IMR-90 (cell line): ENCODE measurements at regions not wholly inside any gene's neighbourhood (a gene's known extent, or its start where the extent isn't known, plus 50 kb on each side); places are given as distances from the start of the nearest gene placed in this dataset.

Source experiments
- ATAC-seq: fragments of 200-7000 bp; cut with Tn5 transposase; 2 replicates; pipeline ENCODE4 v1.9.1; 2020; ENCODE audit warnings: low read depth, mild to moderate bottlenecking, moderate library complexity
- BruUV-seq: library from RNA; stranded (reverse); fragments of 400-500 nt; replicated peaks from 2 replicates; lab custom pipeline; 2021; lab: Mats Ljungman, UMichigan
- CTCF ChIA-PET: fragments of 300-600 bp; formaldehyde crosslinking; extraction: SDS; loops from one replicate; lab custom pipeline; 2021; ENCODE audit warnings: antibody characterized with exemption; lab: Yijun Ruan, JAX
- POLR2A ChIA-PET: fragments of 300-600 bp; sonication (Branson Sonifier 250); formaldehyde crosslinking; loops from one replicate; lab custom pipeline; 2022; ENCODE audit warnings: antibody characterized with exemption; ENCODE audit not compliant: unreplicated experiment; lab: Charles Lee
- DNase-seq: peaks from one replicate; pipeline ENCODE4 v3.0.0; 2013
- H2AFZ ChIP-seq: replicated peaks from 2 replicates; pipeline ENCODE3; 2013; ENCODE audit warnings: low read length, mild to moderate bottlenecking; ENCODE audit not compliant: poor library complexity
- H2AK5ac ChIP-seq: 2 replicates; pipeline ENCODE4 v1.6.1; 2013; ENCODE audit warnings: low read depth, low read length, inconsistent platforms
- H2AK9ac ChIP-seq: replicated peaks from 2 replicates; pipeline ENCODE3; 2013; ENCODE audit warnings: mild to moderate bottlenecking, low read depth, low read length, moderate library complexity; ENCODE audit not compliant: poor library complexity
- H2BK120ac ChIP-seq: 2 replicates; pipeline ENCODE4 v1.6.1; 2013; ENCODE audit warnings: low read depth, low read length, inconsistent platforms
- H2BK15ac ChIP-seq: 3 replicates; pipeline ENCODE4 v1.6.1; 2013; ENCODE audit warnings: low read depth, low read length, inconsistent platforms
- H2BK20ac ChIP-seq: 2 replicates; pipeline ENCODE4 v1.6.1; 2013; ENCODE audit warnings: low read depth, mild to moderate bottlenecking, inconsistent platforms, low read length, moderate library complexity
- H2BK5ac ChIP-seq: 2 replicates; pipeline ENCODE4 v1.6.1; 2013; ENCODE audit warnings: mild to moderate bottlenecking, low read depth, low read length, inconsistent platforms; ENCODE audit not compliant: poor library complexity, severe bottlenecking
- H3K14ac ChIP-seq: replicated peaks from 2 replicates; pipeline ENCODE4 v1.6.1; 2013; ENCODE audit warnings: low read depth, low read length, inconsistent platforms
- H3K18ac ChIP-seq: 2 replicates; pipeline ENCODE4 v1.6.1; 2013; ENCODE audit warnings: low read depth, low read length, control low read depth
- H3K23ac ChIP-seq: 2 replicates; pipeline ENCODE4 v1.6.1; 2013; ENCODE audit warnings: low read depth, low read length, inconsistent platforms
- H3K27ac ChIP-seq: 2 replicates; pipeline ENCODE4 v1.5.1; 2013; ENCODE audit warnings: mild to moderate bottlenecking, control low read depth, low read length; ENCODE audit not compliant: insufficient read depth
- H3K27me3 ChIP-seq: 2 replicates; pipeline ENCODE4 v1.6.1; 2013; ENCODE audit warnings: low read length; ENCODE audit not compliant: control insufficient read depth, insufficient read depth
- H3K36me3 ChIP-seq: 2 replicates; pipeline ENCODE4 v1.6.1; 2013; ENCODE audit warnings: low read length, mixed read lengths; ENCODE audit not compliant: control insufficient read depth, insufficient read depth
- H3K4ac ChIP-seq: 2 replicates; pipeline ENCODE4 v1.6.1; 2013; ENCODE audit warnings: low read depth, low read length, inconsistent platforms
- H3K4me1 ChIP-seq: 2 replicates; pipeline ENCODE4 v1.6.1; 2013; ENCODE audit warnings: low read length, mixed read lengths; ENCODE audit not compliant: control insufficient read depth, insufficient read depth
- H3K4me2 ChIP-seq: 2 replicates; pipeline ENCODE4 v1.6.1; 2013; ENCODE audit warnings: low read depth, mild to moderate bottlenecking, control low read depth, low read length, moderate library complexity
- H3K4me3 ChIP-seq: 2 replicates; pipeline ENCODE4 v1.5.1; 2013; ENCODE audit warnings: low read depth, mild to moderate bottlenecking, control low read depth, low read length, moderate library complexity; ENCODE audit not compliant: insufficient read depth
- H3K56ac ChIP-seq: 2 replicates; pipeline ENCODE4 v1.6.1; 2013; ENCODE audit warnings: low read length, inconsistent platforms; ENCODE audit not compliant: insufficient read depth; ENCODE audit errors: extremely low read depth
- H3K79me1 ChIP-seq, 2 experiments: 2 replicates each; pipeline ENCODE4 v1.6.1; 2013; ENCODE audit warnings: low read length in 2 of 2, inconsistent platforms in 1 of 2, low read depth in 1 of 2
- H3K9ac ChIP-seq: 2 replicates; pipeline ENCODE4 v1.6.1; 2013; ENCODE audit warnings: low read depth, low read length, control low read depth
- H3K9me1 ChIP-seq: 2 replicates; pipeline ENCODE4 v1.6.1; 2013; ENCODE audit warnings: low read length, inconsistent platforms; ENCODE audit not compliant: insufficient read depth
- H3K9me3 ChIP-seq: 2 replicates; pipeline ENCODE4 v1.6.1; 2013; ENCODE audit warnings: low read length; ENCODE audit not compliant: control insufficient read depth, insufficient read depth
- H4K20me1 ChIP-seq: 2 replicates; pipeline ENCODE4 v1.6.1; 2013; ENCODE audit warnings: low read length, inconsistent platforms; ENCODE audit not compliant: insufficient read depth
- H4K5ac ChIP-seq: 2 replicates; pipeline ENCODE4 v1.6.1; 2013; ENCODE audit warnings: mild to moderate bottlenecking, low read depth, low read length, control low read depth
- H4K8ac ChIP-seq, 2 experiments: 2 replicates each; pipeline ENCODE4 v1.6.1; 2013; ENCODE audit warnings: low read depth in 2 of 2, low read length in 2 of 2, control low read depth in 1 of 2, inconsistent platforms in 1 of 2
- H4K91ac ChIP-seq: 2 replicates; pipeline ENCODE4 v1.6.1; 2013; ENCODE audit warnings: low read depth, low read length, inconsistent platforms; ENCODE audit not compliant: insufficient read depth
- NFE2L2 ChIP-seq: fragments of 150-350 bp; IDR thresholded peaks from 2 replicates; pipeline ENCODE4 v1.6.1; 2016; ENCODE audit warnings: low read depth, mild to moderate bottlenecking, low read length
- POLR2A ChIP-seq: IDR thresholded peaks from 2 replicates; pipeline ENCODE4 v1.6.1; 2012; ENCODE audit warnings: mild to moderate bottlenecking, low read depth, low read length
- SMC3 ChIP-seq: fragments of 150-350 bp; IDR thresholded peaks from 2 replicates; pipeline ENCODE4 v1.6.1; 2016; ENCODE audit warnings: low read depth, mild to moderate bottlenecking, antibody characterized with exemption, low read length, moderate library complexity
- WGBS, 2 experiments: methylation state at CpG; one replicate each; pipeline versions ENCODE4 v1.1.5 to v1.1.7; 2013; ENCODE audit warnings: missing lambda C conversion rate in 2 of 2; ENCODE audit not compliant: insufficient read length in 1 of 2; ENCODE audit errors: extremely low coverage in 2 of 2; 5-methylcytosine and 5-hydroxymethylcytosine counted together
- dilution Hi-C: fragments of 300-500 bp; cut with HindIII; formaldehyde crosslinking; loops from one replicate; pipeline ENCODE4 v1.14.3; 2018; ENCODE audit warnings: low sequenced_read_pairs; ENCODE audit not compliant: unreplicated experiment
- in situ Hi-C: fragments of 300-500 bp; cut with MboI; formaldehyde crosslinking; loops from 3 replicates; pipeline ENCODE4 v1.14.3; 2019; ENCODE audit warnings: low sequenced_read_pairs, inconsistent platforms, mixed read lengths
- intact Hi-C: fragments of 100-400 bp; cut with micrococcal nuclease; formaldehyde crosslinking; loops from 2 replicates; pipeline ENCODE4 v1.10.0; 2022

DNA sequence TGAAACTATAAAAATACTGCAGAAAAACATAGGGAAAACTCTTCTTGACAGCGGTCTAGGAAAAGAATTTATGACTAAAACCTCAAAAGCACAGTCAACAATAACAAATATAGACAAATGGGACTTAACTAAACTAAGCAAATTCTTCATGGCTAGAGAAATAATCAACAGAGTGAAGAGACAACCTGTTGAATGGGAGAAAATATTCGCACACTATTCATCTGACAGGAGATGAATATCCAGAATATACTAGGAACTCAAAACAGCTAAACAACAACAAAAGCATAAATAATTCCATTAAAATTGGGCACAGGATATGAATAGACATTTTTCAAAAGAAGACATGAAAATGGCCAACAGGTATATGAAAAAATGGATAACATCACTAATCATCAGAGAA, 303.6 kb upstream of the PRR20A start:
- intact Hi-C loops, result no loop called here
- peaks cover 8% of the 10 kb centered on the region; the same call in 1 of the 2 replicates for H3K9me3 ChIP-seq
- H3K4ac ChIP-seq, result no peak overlapping the region
- BruUV-seq, result no TSS peak
- WGBS, 2 experiments, result no CpG with 5 or more reads among the region's 2 CpGs
- H2BK120ac ChIP-seq, result no peak overlapping the region
- no peak overlapping the region for H2AK5ac ChIP-seq
- dilution Hi-C loops, result no loop called here
- no peak overlapping the region for H2BK20ac ChIP-seq
- no peak overlapping the region for H4K8ac ChIP-seq
- H3K18ac ChIP-seq, result no peak overlapping the region
- H3K79me1 ChIP-seq, result no peaks in the 10 kb centered on the region
- no peak overlapping the region for H3K4me3 ChIP-seq
- H2BK15ac ChIP-seq, result no peak overlapping the region
- H3K9ac ChIP-seq, result no peak overlapping the region
- H3K4me2 ChIP-seq, result no peak overlapping the region
- no peak for ATAC-seq
- H2BK5ac ChIP-seq, result no peak overlapping the region
- H3K27ac ChIP-seq, result no peak overlapping the region
- H3K36me3 ChIP-seq, result no peaks in the 10 kb centered on the region
- no peaks in the 10 kb centered on the region for H4K20me1 ChIP-seq
- CTCF ChIA-PET, result no interaction called here
- no peak overlapping the region for H4K5ac ChIP-seq
- POLR2A ChIA-PET, result no interaction called here
- H3K56ac ChIP-seq, result no peak overlapping the region
- no peak for TF ChIP-seq SMC3
- no peak for TF ChIP-seq NFE2L2
- TF ChIP-seq POLR2A, result no peak
- in situ Hi-C loops, result no loop called here
- H4K91ac ChIP-seq, result no peak overlapping the region
- no peak overlapping the region for H2AK9ac ChIP-seq
- H3K27me3 ChIP-seq, result no peaks in the 10 kb centered on the region
- no peak overlapping the region for H2AFZ ChIP-seq
- no peak overlapping the region for H3K14ac ChIP-seq
- H3K23ac ChIP-seq, result no peak overlapping the region
- no peaks in the 10 kb centered on the region for H3K9me1 ChIP-seq
- H3K4me1 ChIP-seq, result no peaks in the 10 kb centered on the region
- DNase-seq, result no peak
